ENCODE measurements at regions not wholly inside any gene's neighbourhood (a gene's known extent, or its start where the extent isn't known, plus 50 kb on each side); places are given as distances from the start of the nearest gene placed in this dataset.
A peak's percentile ranks its signal among the peaks of the same experiment; 100 is the strongest.
"Not testable (repeated sequence)": the region's sequence is repeated elsewhere in the genome, so short reads cannot be mapped to it uniquely, and the experiment has no call there.

DNA sequence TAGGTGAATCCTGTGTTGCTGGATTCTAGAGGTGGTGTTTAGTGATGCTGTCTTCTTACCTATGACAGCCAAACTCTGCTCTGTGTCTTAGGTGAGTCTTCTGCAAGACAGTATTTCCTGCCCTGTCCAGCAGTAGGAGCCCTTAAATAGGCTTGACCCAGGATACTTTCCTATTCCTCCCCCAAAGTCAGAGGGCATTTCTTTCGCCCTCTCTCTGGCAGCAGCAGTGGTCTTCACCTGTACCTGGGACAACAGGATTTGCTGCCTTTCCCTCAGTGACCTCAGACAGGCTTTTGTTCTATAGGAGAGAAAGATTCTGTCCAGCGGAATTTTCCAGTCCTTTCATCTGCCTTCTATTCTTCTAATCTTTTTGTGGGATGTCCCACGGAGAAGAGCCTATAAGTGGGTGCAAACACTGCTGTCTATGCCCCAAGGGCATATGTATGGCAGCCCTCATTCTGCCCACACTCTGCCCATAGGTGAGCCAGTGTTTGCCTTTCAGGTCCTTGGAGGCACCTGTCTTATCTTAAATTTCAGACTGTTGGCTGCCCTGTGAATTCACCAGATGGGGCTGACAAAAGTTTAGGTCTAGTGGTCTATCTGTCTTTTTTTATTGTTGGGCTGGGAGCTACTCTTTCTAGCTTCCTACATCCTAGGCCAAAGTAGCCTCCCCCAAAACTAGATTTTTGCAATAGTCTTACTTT, 177.3 kb upstream of the SPOPL start:
- DNase-seq: no peak

DNA sequence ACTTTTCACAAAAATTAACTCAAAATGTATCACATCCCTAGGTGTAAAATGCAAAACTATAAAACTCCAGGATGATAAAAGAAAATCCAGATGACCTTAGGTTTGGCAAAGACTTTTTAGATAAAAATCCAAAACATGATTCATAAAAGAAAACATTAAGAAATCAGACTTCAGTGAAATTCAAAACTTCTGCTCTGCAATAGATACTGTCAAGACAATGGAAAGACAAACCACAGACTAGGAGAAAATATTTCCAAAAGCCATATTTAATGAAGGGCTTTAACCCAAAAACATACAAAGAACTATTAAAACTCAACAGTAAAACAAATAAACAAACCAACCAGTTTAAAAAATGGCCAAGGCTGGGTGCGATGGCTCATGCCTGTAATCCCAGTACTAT, 173.6 kb upstream of the SPOPL start:
- no peak for DNase-seq

- no peak for DNase-seq
Measured at GRCh38 chr2:138329162-138329561, 172.4 kb upstream of the SPOPL start.

GRCh38 chr2:138329591-138329990, 172.0 kb upstream of the SPOPL start:
- no peak for DNase-seq

DNA sequence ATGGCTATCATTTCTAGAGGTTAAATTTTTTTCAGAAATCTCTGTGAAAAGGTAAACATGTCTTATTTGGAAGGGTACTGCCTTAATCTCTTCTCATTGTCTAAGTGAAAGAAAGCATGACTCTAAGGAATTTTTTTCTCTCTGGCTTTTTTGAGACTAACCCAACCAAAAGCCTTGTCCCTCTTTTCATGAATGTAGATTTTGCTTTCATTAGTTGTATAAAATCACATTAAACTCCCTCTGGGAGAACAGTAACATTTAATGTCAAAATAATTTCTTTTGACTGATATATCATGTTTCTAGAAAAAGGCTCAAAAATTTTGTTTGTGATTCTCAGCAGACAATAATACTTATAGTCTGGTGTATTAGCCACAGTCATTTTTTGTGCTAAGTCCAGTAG, 168.4 kb upstream of the SPOPL start:
- no peak for DNase-seq

- DNase-seq: no peak
Measured at GRCh38 chr2:138333677-138334076, 167.9 kb upstream of the SPOPL start.

- DNase-seq: no peak
Measured at GRCh38 chr2:138334323-138334722, 167.2 kb upstream of the SPOPL start.

DNA sequence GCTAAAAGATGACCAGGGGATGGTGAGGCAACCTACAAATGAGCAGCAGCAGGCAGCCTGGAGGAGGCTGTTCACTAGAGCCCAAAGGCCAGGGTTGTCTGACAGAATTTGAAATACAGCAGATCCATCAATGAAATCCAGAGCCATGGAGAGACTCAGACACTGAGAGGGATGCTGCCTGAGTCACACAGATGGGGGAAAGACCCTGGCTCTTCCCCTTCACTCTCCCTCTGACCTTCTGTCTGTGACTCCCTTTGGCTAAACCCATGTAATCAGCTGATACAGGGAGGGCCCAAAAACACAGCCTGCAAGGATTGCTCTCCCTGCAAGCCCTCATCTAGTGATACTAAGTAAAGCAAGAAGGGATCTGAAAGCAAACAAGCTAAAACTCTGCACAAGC, 166.5 kb upstream of the SPOPL start:
- no peak for DNase-seq

GRCh38 chr2:138336146-138336545, 165.4 kb upstream of the SPOPL start:
- DNase-seq: no peak

GRCh38 chr2:138355244-138355643, 146.3 kb upstream of the SPOPL start:
- no peak for DNase-seq

GRCh38 chr2:138356178-138356577, 145.4 kb upstream of the SPOPL start:
- DNase-seq: no peak

- no peak for DNase-seq
Measured at GRCh38 chr2:138359532-138359931, 142.0 kb upstream of the SPOPL start.

- no peak for DNase-seq
Measured at GRCh38 chr2:138364554-138365162, 136.9 kb upstream of the SPOPL start.

DNA sequence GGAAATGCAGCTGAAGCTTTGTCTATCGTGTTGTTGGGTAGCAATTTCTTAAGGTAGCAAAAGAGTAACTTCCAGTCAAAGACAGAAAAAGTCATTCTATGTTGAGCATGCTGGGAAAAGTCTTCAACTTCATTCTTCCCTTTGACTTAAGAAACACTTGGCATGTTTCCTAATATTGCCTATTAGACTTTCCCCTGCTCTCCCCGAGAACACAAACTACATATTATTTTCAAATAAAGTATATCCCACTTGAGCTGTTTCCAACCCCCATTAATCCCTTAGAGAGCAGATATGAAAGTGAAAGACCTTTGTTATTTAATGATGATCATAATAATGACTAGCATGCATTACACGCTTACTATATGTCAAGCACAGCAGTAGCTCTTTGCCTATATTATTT, 136.0 kb upstream of the SPOPL start:
- DNase-seq: no peak

GRCh38 chr2:138369856-138370255, 131.7 kb upstream of the SPOPL start:
- DNase-seq: no peak

DNA sequence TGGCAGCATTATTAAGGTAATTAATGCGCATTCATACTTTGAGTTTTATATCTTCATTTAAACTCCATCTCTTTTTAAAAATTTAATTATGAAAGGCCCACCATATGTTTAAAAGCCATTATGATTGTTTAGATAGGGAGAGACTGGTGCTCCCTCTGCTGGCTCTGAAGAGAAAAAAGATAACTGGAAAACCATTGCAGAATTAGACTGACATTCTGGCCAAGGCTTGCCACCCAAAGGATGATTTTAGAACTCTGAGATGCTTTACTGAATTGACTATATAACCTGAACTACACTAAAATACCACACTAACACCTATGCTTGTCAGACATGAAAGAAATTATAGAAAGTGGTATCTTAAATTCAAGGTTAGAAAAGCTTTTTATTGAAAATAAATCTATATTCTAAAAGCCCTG, 127.6 kb upstream of the SPOPL start:
- peak; percentile 54 for DNase-seq

DNA sequence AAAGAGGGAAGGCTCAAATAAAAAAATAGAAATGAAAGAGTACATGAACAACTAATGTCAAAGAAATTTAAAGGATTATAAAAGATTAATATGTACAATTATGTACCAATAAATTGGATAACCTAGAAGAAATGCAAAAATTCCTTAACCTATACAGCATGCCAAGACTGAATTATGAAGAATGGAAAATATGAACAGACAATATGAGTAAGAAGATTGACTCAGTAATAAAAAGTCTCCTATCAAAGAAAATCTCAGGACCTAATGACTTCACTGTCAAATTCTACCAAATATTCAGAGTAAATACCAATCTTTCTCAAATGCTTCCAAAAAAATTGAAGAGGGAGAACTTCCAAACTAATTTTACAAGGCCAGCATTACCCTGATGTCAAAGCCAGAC, 120.2 kb upstream of the SPOPL start:
- DNase-seq: no peak

DNA sequence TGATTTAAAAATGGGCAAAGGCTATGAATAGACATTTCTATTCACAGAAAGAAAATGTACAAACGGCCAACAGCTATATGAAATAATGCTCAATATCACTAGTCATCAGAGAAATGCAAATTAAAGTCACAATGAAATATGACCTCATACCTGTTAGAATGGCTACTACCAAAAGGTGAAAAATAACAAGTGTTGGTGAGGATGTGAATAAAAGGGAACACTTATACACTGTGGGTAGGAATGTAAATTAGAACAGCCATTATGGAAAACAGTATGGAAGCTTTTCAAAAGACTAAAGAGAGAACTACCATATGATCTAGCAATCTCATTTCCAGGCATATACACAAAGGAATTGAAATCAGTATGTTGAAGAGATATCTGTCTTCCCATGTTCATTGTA, 118.9 kb upstream of the SPOPL start:
- no peak for DNase-seq

- not testable (repeated sequence) for DNase-seq
Measured at GRCh38 chr2:138386191-138386590, 115.4 kb upstream of the SPOPL start.

- DNase-seq: no peak
Measured at GRCh38 chr2:138389063-138389462, 112.5 kb upstream of the SPOPL start.

DNA sequence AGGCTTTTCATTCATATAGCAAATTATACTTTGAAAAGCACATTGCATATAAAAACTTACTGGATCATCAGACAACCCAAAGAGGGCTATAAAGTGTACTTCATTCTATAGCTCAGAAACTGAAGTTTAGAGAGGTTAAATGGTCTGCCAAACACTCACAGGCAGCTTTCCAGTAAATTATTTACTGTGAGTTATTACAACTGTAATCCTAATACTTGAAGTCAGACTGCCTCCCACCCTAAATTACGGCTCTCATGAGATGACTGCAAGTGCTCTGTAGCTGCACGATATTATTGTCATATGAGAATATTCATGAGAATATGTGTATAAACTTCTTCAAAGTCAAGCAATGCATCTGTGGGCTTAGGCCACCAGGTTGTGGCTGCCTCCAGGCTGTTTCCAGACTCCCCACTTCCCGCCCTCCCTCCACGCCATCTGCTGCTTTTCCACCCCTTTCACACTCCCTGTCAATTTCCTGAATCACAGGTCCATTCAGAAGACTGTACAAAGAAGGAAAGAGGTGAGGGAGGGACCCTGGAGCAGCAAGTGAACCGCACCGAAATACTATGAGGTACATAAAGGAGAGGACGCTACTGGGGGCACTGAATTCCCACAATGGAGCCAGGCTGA, 111.1 kb upstream of the SPOPL start:
- DNase-seq: no peak

GRCh38 chr2:138391946-138392345, 109.6 kb upstream of the SPOPL start:
- DNase-seq: no peak

- DNase-seq: peak; percentile 34
Measured at GRCh38 chr2:138395565-138396306, 105.8 kb upstream of the SPOPL start.

DNA sequence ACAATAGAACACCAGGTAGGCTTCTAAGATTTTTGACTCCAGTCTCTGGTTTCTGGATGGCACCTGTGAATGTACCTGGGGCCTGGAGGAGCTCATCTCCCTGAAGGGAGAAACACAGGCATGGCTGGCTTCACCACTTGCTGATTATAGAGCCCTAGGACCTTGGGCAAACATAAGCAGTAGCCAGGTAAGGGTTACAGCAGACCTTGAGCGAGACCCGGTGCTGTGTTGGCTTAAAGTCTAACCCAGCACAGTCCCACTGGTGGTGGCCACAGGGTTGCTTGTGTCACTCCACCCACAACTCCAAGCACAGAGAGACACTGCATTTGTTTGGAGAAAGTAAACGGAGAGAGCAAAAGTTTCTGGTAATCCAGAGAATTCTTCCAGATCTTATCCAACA, 104.7 kb upstream of the SPOPL start:
- no peak for DNase-seq

Data from hematopoietic multipotent progenitor cell treated with erythropoietin and hydrocortisone succinate and interleukin-3 and kit ligand, for 8 days (in vitro differentiated cells).